DND-41 (cell line): ENCODE measurements at regions not wholly inside any gene's neighbourhood (a gene's known extent, or its start where the extent isn't known, plus 50 kb on each side); places are given as distances from the start of the nearest gene placed in this dataset.

Experiments
- ATAC-seq: fragments of 200-7000 bp; cut with Tn5 transposase; 3 replicates; pipeline ENCODE4 v1.9.1; 2021; ENCODE audit warnings: low read depth; ENCODE audit not compliant: insufficient read depth
- DNase-seq: peaks from one replicate; pipeline ENCODE4 v3.0.0-alpha.2; 2020
- H2AFZ ChIP-seq: 2 replicates; pipeline ENCODE4 v1.6.0; 2012; ENCODE audit warnings: low read depth, low read length
- H3K27ac ChIP-seq: 2 replicates; pipeline ENCODE4 v1.5.1; 2012; ENCODE audit warnings: low read length, inconsistent platforms
- H3K27me3 ChIP-seq: fragments of 200-600 bp; sonication (generic); 2 replicates; pipeline ENCODE4 v1.6.0; 2012; ENCODE audit warnings: low read length, mild to moderate bottlenecking, inconsistent platforms; ENCODE audit not compliant: insufficient read depth, poor library complexity
- H3K36me3 ChIP-seq: 2 replicates; pipeline ENCODE4 v1.5.1; 2012; ENCODE audit warnings: low read length, inconsistent platforms; ENCODE audit not compliant: insufficient read depth
- H3K4me1 ChIP-seq: 2 replicates; pipeline ENCODE4 v1.5.1; 2012; ENCODE audit warnings: mild to moderate bottlenecking, low read length; ENCODE audit not compliant: insufficient read depth
- H3K4me2 ChIP-seq: 2 replicates; pipeline ENCODE4 v1.6.0; 2012; ENCODE audit warnings: mild to moderate bottlenecking, moderate library complexity, low read length, inconsistent platforms; ENCODE audit not compliant: insufficient read depth
- H3K4me3 ChIP-seq, 2 experiments: fragments of 200-600 bp in 1 of 2; shearing (Covaris generic) in 1 of 2; 2 replicates each; pipeline ENCODE4 v1.5.1; 2012 to 2016; ENCODE audit warnings: inconsistent platforms in 2 of 2, low read length in 2 of 2, mild to moderate bottlenecking in 2 of 2, low read depth in 1 of 2, moderate library complexity in 1 of 2
- H3K79me2 ChIP-seq: 2 replicates; pipeline ENCODE4 v1.6.0; 2012; ENCODE audit warnings: low read length, inconsistent platforms; ENCODE audit not compliant: insufficient read depth
- H3K9ac ChIP-seq: 2 replicates; pipeline ENCODE4 v1.6.0; 2012; ENCODE audit warnings: low read depth, mild to moderate bottlenecking, inconsistent platforms, low read length, moderate library complexity
- H3K9me3 ChIP-seq: 2 replicates; pipeline ENCODE4 v1.5.1; 2012; ENCODE audit warnings: low read length, moderate library complexity, mild to moderate bottlenecking, inconsistent platforms; ENCODE audit not compliant: insufficient read depth, severe bottlenecking
- H4K20me1 ChIP-seq: 2 replicates; pipeline ENCODE4 v1.6.0; 2012; ENCODE audit warnings: low read length; ENCODE audit not compliant: insufficient read depth
- EZH2 ChIP-seq: IDR thresholded peaks from 3 replicates; pipeline ENCODE4 v1.6.1; 2012; ENCODE audit warnings: borderline replicate concordance, low read depth, mild to moderate bottlenecking, moderate library complexity, low read length, inconsistent platforms; ENCODE audit not compliant: severe bottlenecking
- TF ChIP-seq, protein P1 (sequence below): IDR thresholded peaks from 2 replicates; pipeline ENCODE4 v1.5.1; 2012; ENCODE audit warnings: borderline replicate concordance, low read length, moderate library complexity, mild to moderate bottlenecking; ENCODE audit not compliant: poor library complexity, severe bottlenecking; ENCODE audit errors: extremely low read depth

DNA sequence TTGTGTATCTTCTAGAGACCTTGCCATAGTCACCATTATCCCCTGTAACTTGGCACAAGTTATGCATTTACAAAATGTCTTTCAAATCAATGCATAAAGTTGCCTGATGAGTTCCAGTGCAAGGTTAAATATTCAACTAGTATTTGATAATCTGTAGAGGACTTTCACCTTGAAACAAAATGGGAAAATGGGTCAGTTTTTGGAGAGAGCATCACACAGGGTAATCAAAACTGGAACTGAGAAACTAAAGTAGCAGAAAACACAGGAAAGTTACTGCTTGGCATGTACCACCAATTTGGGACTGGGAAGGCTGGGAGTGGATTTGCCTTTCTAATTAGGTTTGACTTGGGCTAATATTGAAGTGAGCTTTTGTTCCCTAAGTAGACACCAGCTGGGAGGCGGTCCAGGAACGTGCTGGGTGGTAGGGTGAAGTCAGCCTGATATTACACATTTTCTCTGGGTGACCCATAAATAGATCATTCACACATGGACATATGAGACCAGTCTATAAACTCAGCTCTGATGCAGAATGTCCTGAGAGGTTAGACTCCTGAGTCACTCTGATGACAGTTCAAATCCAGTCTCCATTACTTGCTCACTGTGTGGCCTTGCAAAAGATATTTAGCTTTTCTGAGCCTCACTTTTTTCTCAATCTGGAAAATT is 152.3 kb downstream of the PCTP start:
- H3K79me2 ChIP-seq, result no peaks in the 10 kb centered on the region
- H4K20me1 ChIP-seq, result no peaks in the 10 kb centered on the region
- no peaks in the 10 kb centered on the region for H3K27me3 ChIP-seq
- no peaks in the 10 kb centered on the region for H3K9me3 ChIP-seq
- H3K4me1 ChIP-seq, result no peaks in the 10 kb centered on the region
- no peak overlapping the region for H2AFZ ChIP-seq
- H3K4me3 ChIP-seq, result no peak overlapping the region
- no peaks in the 10 kb centered on the region for H3K36me3 ChIP-seq
- H3K27ac ChIP-seq, result no peak overlapping the region
- ATAC-seq (no peak), DNase-seq (no peak)
- TF ChIP-seq EZH2, result no peak
- TF ChIP-seq, protein P1, sequence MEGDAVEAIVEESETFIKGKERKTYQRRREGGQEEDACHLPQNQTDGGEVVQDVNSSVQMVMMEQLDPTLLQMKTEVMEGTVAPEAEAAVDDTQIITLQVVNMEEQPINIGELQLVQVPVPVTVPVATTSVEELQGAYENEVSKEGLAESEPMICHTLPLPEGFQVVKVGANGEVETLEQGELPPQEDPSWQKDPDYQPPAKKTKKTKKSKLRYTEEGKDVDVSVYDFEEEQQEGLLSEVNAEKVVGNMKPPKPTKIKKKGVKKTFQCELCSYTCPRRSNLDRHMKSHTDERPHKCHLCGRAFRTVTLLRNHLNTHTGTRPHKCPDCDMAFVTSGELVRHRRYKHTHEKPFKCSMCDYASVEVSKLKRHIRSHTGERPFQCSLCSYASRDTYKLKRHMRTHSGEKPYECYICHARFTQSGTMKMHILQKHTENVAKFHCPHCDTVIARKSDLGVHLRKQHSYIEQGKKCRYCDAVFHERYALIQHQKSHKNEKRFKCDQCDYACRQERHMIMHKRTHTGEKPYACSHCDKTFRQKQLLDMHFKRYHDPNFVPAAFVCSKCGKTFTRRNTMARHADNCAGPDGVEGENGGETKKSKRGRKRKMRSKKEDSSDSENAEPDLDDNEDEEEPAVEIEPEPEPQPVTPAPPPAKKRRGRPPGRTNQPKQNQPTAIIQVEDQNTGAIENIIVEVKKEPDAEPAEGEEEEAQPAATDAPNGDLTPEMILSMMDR, result no peak
- H3K9ac ChIP-seq, result no peak overlapping the region
- no peak overlapping the region for H3K4me2 ChIP-seq

DNA sequence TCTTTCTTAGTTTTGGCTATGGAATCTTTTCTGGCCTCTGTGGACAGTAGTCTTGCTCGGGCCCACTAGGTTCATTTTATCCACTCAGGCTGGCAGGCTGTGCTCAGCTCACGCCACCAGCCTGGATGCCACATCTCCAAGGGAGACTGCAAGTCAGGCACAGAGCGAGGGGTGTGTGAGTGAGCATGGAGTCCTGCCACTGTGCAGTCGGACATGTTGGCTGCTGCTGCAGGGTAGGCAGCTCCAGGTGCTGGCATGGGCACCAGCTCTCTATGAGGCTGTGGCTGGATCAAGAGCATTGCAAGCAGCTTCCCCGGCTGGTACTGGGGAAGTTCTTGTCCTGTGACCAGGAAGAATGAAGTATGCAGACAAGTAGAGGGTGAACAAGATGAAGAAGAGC is 158.9 kb downstream of the PCTP start:
- H4K20me1 ChIP-seq, result no peaks in the 10 kb centered on the region
- H3K9me3 ChIP-seq, result no peaks in the 10 kb centered on the region
- no peak overlapping the region for H3K4me3 ChIP-seq
- H3K79me2 ChIP-seq, result no peaks in the 10 kb centered on the region
- H3K4me2 ChIP-seq, result no peak overlapping the region
- no peaks in the 10 kb centered on the region for H3K36me3 ChIP-seq
- no peak overlapping the region for H2AFZ ChIP-seq
- TF ChIP-seq EZH2, result no peak
- TF ChIP-seq, protein P1, result no peak
- H3K27me3 ChIP-seq, result no peaks in the 10 kb centered on the region
- no peak overlapping the region for H3K27ac ChIP-seq
- DNase-seq, result no peak
- no peaks in the 10 kb centered on the region for H3K4me1 ChIP-seq
- ATAC-seq, result no peak
- no peak overlapping the region for H3K9ac ChIP-seq

DNA sequence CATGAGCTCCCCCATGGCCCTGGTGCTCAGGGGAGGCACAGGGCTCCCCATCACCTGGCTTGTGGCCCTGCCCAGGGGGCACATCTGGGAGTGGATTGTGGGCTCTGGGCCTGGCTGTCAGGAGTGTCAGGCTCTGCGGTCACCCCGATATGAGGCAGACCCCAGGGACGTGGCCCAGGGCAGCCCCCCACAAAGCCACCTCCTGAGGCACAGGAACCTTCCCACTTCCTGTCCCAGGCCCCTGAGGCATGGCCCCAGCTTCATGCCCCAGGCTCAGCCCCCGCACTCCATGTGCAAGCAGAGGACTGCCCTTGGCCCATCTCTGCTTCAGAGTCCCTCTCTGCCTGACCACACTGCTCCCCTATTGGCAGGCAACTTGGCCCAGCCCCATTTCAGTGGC is 160.3 kb downstream of the PCTP start:
- Histone ChIP-seq H3K79me2 (no peaks in the 10 kb centered on the region), H3K4me2 (no peak overlapping the region), H3K9ac (no peak overlapping the region), H2AFZ (no peak overlapping the region), H4K20me1 (no peaks in the 10 kb centered on the region), H3K9me3 (no peaks in the 10 kb centered on the region), H3K27me3 (no peaks in the 10 kb centered on the region), H3K36me3 (no peaks in the 10 kb centered on the region), H3K4me3 (no peak overlapping the region), H3K27ac (no peak overlapping the region), H3K4me1 (no peaks in the 10 kb centered on the region)
- no peak for ATAC-seq
- DNase-seq, result no peak
- TF ChIP-seq, protein P1, result no peak
- no peak for TF ChIP-seq EZH2
